ENCODE measurements at regions not wholly inside any gene's neighbourhood (a gene's known extent, or its start where the extent isn't known, plus 50 kb on each side); places are given as distances from the start of the nearest gene placed in this dataset.

DNA sequence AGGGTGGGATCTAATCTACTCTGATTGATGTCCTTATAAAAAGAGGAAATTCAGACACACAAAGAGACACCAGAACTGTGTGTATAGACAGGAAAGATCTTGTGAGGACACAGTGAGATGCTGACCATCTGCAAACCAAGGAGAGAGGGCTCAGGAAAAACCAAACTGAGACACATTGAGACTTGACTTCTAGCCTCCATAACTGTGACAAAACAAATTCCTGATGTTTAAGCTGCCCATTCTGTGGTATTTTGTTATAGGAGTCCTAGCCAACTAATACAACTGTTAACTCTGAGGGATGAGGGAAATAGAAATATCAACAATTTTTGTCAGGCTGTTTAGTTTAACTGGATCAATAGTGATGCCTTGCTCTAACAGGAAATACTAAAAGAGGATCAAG, 93.4 kb upstream of the COL3A1 start:
- Mint-ChIP-seq H3K27ac (no peak overlapping the region), H3K4me3 (no peak overlapping the region), H3K9me3 (no peaks in the 10 kb centered on the region), H3K27me3 (no peaks in the 10 kb centered on the region), H3K36me3 (ENCODE audit: low read depth) (no peaks in the 10 kb centered on the region), H3K4me1 (ENCODE audit: low read depth) (no peaks in the 10 kb centered on the region)
- no peak for DNase-seq

DNA sequence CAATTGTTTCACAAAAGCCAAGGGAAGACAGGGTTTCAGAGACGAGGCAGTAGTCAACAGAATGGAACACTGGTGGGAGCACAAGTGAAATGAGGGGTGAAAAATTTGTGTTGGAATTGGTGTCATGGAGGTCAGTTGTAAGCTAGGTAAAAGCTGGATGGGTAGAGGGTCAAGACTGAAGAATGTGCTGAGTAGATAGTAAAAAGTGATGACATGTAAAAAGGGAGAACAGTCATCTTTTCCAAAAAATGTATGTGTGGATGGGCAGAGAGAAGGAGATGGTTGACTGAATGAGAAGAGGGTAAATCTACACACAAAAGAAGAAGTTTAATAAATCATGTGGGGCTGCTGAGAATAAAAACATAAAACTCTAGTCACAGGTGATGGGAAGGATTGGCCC, 92.7 kb upstream of the COL3A1 start:
- Mint-ChIP-seq H3K27me3 (no peaks in the 10 kb centered on the region), H3K27ac (no peak overlapping the region), H3K9me3 (no peaks in the 10 kb centered on the region), H3K4me1 (ENCODE audit: low read depth) (no peaks in the 10 kb centered on the region), H3K4me3 (no peak overlapping the region), H3K36me3 (ENCODE audit: low read depth) (no peaks in the 10 kb centered on the region)
- DNase-seq: no peak

DNA sequence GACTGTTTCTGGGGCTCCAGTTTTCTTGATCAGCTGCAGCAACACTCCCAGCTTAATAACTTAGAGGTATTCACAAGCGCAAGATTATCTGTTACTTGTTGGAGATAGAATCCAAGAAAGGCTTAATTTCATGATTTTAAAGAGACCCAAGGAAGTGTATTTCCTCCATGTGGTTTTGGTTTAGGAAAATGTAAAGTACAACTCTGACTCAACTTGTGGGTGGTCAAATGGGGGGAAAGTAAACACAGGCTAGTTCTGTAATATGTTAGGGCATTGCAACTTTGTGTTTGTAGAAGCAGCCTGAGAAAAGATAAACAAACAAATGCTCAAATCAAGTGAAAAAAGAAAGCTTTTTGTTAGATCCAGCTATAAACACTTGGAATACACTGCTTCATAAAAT, 90.1 kb upstream of the COL3A1 start:
- H3K36me3 Mint-ChIP-seq (ENCODE audit: low read depth): no peaks in the 10 kb centered on the region
- no peak for DNase-seq
- no peaks in the 10 kb centered on the region for H3K27me3 Mint-ChIP-seq
- no peak overlapping the region for H3K4me3 Mint-ChIP-seq
- H3K9me3 Mint-ChIP-seq: peaks cover 4% of the 10 kb centered on the region
- no peak overlapping the region for H3K27ac Mint-ChIP-seq
- H3K4me1 Mint-ChIP-seq (ENCODE audit: low read depth): no peaks in the 10 kb centered on the region

DNA sequence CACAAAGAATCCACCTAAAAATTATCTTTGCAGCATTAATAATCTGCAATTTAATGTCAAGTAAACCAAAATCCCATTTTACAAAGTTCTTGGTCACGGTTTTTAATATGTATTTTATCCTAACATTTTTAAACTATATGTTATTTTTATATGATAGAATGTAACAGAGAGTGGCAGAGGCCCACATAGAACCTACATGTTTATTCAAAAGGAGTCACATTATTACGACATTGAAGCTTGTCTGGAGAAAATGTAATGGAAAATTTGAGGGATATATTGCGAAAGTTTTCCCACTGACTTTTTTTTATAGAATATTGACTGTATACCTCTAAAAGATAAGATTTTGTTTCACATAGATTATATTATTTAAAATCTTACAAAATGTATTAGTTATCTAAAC, 89.7 kb upstream of the COL3A1 start:
- no peak overlapping the region for H3K27ac Mint-ChIP-seq
- H3K36me3 Mint-ChIP-seq (ENCODE audit: low read depth): no peaks in the 10 kb centered on the region
- no peak for DNase-seq
- H3K9me3 Mint-ChIP-seq: peaks cover 4% of the 10 kb centered on the region
- H3K4me1 Mint-ChIP-seq (ENCODE audit: low read depth): no peaks in the 10 kb centered on the region
- H3K4me3 Mint-ChIP-seq: no peak overlapping the region
- no peaks in the 10 kb centered on the region for H3K27me3 Mint-ChIP-seq

DNA sequence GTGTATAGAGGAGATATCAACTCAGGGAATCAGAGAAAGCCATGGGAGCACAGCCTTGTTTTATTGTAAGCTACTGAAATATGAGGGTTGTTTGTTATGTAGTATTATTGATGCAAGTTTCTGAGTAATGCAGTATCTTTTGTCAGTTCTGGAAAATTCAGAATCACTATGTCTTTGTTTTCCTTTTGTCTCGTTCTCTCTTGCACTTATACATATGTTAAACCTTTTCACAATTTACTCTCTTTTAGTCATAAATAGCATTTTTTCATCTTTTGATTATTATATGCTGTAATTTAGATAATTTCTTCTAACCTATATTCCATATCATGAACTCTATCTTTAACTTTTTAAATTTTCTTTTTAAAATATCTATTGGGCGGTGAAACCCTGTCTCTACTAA, 85.0 kb upstream of the COL3A1 start:
- Mint-ChIP-seq H3K27ac (no peak overlapping the region), H3K36me3 (ENCODE audit: low read depth) (no peaks in the 10 kb centered on the region), H3K4me1 (ENCODE audit: low read depth) (no peaks in the 10 kb centered on the region), H3K27me3 (no peaks in the 10 kb centered on the region), H3K9me3 (peaks cover 4% of the 10 kb centered on the region), H3K4me3 (no peak overlapping the region)
- no peak for DNase-seq

DNA sequence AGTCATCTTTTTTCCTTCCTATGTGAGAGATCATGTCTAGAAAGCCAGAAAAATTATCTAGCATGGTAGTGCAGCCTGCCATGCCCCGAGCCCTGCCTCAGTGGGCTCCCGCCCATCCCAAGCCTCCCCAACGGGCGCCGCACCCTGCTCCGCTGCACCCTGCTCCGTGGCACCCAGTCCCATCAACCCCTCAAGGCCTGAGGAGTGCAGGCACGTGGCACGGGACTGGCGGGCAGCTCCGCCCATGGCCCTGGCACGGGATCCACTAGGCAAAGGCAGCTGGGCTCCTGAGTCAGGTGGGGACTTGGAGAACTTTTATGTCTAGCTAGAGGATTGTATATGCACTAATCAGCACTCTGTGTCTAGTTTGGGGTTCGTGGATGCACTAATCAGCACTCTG, 83.4 kb upstream of the COL3A1 start:
- no peaks in the 10 kb centered on the region for H3K36me3 Mint-ChIP-seq (ENCODE audit: low read depth)
- H3K27ac Mint-ChIP-seq: no peak overlapping the region
- DNase-seq: no peak
- no peak overlapping the region for H3K4me3 Mint-ChIP-seq
- no peaks in the 10 kb centered on the region for H3K27me3 Mint-ChIP-seq
- no peaks in the 10 kb centered on the region for H3K4me1 Mint-ChIP-seq (ENCODE audit: low read depth)
- peaks cover 4% of the 10 kb centered on the region for H3K9me3 Mint-ChIP-seq

DNA sequence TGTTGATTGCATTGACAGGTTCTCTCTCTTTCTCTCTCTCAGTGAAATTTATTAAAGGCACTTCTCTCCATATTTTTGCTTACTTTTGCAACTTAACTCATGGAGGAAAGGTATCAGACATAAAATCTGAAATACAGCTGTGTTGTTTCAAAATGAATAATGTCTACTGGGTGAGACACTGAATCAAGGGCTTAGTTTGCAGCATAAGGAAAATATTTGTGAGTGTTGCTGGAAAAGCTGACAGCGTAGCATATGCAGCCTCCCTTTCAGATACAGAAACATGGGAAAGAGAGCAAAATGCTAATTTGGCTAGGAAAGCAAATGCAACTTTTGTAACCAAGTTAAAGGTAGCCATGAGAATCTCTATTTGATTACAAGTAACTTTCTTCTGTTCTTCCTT, 81.5 kb upstream of the COL3A1 start:
- Mint-ChIP-seq H3K4me1 (ENCODE audit: low read depth) (no peaks in the 10 kb centered on the region), H3K9me3 (peaks cover 4% of the 10 kb centered on the region), H3K4me3 (no peak overlapping the region), H3K27me3 (no peaks in the 10 kb centered on the region), H3K36me3 (ENCODE audit: low read depth) (no peaks in the 10 kb centered on the region), H3K27ac (no peak overlapping the region)
- no peak for DNase-seq

DNA sequence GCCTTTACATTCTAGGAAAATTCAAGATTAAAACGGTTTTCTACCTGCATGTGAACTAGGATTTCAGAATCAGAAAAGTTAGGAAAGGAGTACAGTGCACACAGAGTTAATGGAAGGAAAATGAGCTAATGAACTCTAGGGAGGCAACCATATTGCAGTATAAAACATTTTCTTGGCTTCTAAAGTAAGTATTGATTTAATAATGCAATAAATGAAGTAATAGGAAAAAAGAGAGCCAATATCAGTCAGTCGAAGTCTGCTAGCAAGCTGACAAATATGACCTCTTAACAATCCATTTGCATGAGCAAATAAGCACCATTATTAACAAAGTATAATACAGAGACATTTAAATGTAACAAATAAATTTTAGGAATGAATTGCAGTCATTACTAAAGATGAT, 80.2 kb upstream of the COL3A1 start:
- no peak for DNase-seq
- no peaks in the 10 kb centered on the region for H3K9me3 Mint-ChIP-seq
- H3K4me1 Mint-ChIP-seq (ENCODE audit: low read depth): no peaks in the 10 kb centered on the region
- no peak overlapping the region for H3K4me3 Mint-ChIP-seq
- H3K27ac Mint-ChIP-seq: no peak overlapping the region
- H3K27me3 Mint-ChIP-seq: no peaks in the 10 kb centered on the region
- H3K36me3 Mint-ChIP-seq (ENCODE audit: low read depth): no peaks in the 10 kb centered on the region

DNA sequence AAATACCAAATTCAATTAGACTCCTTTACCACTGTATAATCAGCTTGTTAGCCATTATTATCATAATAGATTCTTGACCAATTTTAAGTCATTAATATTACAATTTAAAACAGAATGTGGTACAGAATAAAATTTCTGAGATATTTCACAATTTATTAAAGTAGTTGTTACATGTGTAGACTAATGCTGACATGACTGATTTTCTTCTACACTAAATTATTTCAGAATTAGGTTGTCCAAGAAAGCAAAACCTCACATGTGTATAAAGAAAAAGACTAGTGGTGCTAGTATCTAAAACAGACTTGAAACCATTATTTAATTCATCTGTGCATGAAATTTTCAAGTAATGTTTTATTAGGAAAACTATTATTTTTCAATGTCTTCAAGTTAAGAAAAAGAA, 79.2 kb upstream of the COL3A1 start:
- H3K4me3 Mint-ChIP-seq: no peak overlapping the region
- DNase-seq: no peak
- no peaks in the 10 kb centered on the region for H3K9me3 Mint-ChIP-seq
- H3K27ac Mint-ChIP-seq: no peak overlapping the region
- no peaks in the 10 kb centered on the region for H3K4me1 Mint-ChIP-seq (ENCODE audit: low read depth)
- no peaks in the 10 kb centered on the region for H3K27me3 Mint-ChIP-seq
- no peaks in the 10 kb centered on the region for H3K36me3 Mint-ChIP-seq (ENCODE audit: low read depth)

DNA sequence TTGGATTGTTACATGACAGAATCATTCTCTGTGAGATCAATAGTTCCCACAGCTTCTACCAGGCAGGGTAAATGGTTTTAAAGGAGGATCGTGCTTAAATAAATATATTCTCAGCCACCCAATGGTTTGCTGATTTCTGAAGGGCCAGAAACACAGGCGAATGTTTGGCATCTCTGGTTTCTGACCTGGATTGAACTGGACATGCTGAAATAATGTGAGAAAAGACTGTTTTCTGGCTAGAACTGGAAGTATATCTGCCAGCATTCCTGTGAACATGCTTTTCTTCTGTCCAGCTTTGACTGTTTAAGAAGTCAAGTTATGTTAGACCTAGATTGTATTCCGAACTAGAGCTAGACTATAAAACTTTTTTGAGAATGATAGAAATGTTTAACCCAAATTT, 77.1 kb upstream of the COL3A1 start:
- DNase-seq: no peak
- Mint-ChIP-seq H3K4me1 (ENCODE audit: low read depth) (no peaks in the 10 kb centered on the region), H3K9me3 (no peaks in the 10 kb centered on the region), H3K27ac (no peak overlapping the region), H3K27me3 (no peaks in the 10 kb centered on the region), H3K4me3 (no peak overlapping the region), H3K36me3 (ENCODE audit: low read depth) (no peaks in the 10 kb centered on the region)

DNA sequence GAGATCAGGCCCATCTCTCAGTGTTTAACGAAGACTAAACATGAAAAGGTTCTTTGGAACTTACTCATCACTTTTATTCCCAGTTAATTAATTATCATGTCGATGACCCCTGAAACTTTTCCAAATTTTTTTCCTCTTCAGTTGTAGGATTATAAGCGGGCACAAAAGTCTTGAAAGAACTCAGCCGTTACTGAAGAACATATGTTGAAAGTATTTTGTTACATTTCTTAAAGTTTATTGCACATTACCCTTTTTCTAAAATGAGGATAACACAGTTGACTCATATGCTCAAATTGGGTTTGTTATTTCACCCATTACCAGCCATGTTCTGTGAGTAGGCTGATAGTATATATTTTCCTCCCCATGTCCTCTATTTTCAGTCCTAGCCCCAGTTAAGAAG, 75.9 kb upstream of the COL3A1 start:
- H3K9me3 Mint-ChIP-seq: no peaks in the 10 kb centered on the region
- DNase-seq: no peak
- no peak overlapping the region for H3K27ac Mint-ChIP-seq
- no peak overlapping the region for H3K4me3 Mint-ChIP-seq
- H3K27me3 Mint-ChIP-seq: no peaks in the 10 kb centered on the region
- no peaks in the 10 kb centered on the region for H3K36me3 Mint-ChIP-seq (ENCODE audit: low read depth)
- H3K4me1 Mint-ChIP-seq (ENCODE audit: low read depth): no peaks in the 10 kb centered on the region

DNA sequence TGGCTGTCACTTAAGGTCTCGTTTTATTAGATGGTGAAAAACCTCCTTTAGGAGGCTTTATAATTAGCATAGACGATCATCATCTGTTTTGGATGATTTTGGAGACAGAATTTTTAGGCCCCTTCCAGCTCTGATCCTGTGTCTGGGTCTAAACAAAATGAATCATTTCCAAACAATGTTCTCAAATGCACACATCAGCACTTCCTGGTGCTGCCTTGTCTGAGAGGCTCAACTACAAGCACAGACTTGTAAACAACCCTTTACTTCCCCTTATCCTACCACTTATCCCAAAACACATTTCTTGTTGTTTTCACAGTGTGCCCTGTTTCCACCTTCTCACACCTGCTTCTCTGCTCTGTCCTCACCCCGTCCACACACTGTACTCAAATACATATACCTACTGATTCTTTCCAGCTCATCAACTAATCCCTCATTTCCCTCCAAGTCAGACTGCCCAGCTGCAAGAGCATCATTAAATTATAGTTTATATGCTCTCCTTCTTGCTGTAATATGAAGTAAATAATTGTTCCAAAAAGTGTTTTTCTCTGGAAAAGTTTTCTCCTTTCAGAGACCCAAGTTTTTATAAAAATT, 71.2 kb upstream of the COL3A1 start:
- no peaks in the 10 kb centered on the region for H3K4me1 Mint-ChIP-seq (ENCODE audit: low read depth)
- DNase-seq: no peak
- H3K9me3 Mint-ChIP-seq: no peaks in the 10 kb centered on the region
- no peak overlapping the region for H3K4me3 Mint-ChIP-seq
- H3K27ac Mint-ChIP-seq: no peak overlapping the region
- no peaks in the 10 kb centered on the region for H3K27me3 Mint-ChIP-seq
- no peaks in the 10 kb centered on the region for H3K36me3 Mint-ChIP-seq (ENCODE audit: low read depth)

DNA sequence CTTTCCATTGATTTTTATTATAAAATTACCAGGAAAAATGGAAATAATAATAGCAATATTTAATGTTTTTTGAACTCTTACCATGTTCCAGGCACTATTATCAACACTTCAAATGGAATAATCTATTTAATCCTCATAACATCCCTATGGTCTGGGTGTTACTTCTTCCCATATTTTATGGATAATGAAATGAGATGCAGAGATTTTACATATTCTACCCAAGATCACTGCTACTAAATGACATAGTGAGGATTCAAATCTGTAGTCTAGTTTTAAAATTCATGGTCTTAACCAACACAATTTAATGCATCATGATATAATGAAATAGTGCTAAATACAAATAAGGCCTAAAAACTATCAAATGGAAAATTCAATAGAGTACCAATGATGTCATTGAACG, 70.4 kb upstream of the COL3A1 start:
- no peak overlapping the region for H3K4me3 Mint-ChIP-seq
- no peaks in the 10 kb centered on the region for H3K36me3 Mint-ChIP-seq (ENCODE audit: low read depth)
- H3K27ac Mint-ChIP-seq: no peak overlapping the region
- no peak for DNase-seq
- H3K27me3 Mint-ChIP-seq: no peaks in the 10 kb centered on the region
- no peaks in the 10 kb centered on the region for H3K4me1 Mint-ChIP-seq (ENCODE audit: low read depth)
- H3K9me3 Mint-ChIP-seq: no peaks in the 10 kb centered on the region

DNA sequence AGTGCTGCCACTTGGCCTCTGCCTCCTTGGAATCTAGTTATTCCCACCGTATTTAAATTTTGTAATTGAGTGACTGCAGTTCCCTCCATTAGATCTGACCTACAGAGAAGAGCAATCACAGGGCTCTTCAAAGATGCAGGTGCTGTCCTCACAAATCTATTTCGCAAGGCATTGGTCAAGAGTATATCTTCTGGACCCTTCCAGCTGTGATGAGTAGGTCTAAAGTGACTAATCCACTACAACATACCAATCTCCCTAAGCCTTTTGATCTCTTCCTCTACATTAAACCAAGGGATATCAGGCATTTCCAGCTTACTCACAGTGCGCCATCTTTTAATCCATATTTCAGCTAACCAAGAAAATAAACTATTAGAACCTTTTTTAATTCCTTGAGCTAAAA, 65.1 kb upstream of the COL3A1 start:
- Mint-ChIP-seq H3K4me1 (ENCODE audit: low read depth) (no peaks in the 10 kb centered on the region), H3K36me3 (ENCODE audit: low read depth) (no peaks in the 10 kb centered on the region), H3K4me3 (no peak overlapping the region), H3K27me3 (no peaks in the 10 kb centered on the region), H3K27ac (no peak overlapping the region), H3K9me3 (no peaks in the 10 kb centered on the region)
- no peak for DNase-seq

DNA sequence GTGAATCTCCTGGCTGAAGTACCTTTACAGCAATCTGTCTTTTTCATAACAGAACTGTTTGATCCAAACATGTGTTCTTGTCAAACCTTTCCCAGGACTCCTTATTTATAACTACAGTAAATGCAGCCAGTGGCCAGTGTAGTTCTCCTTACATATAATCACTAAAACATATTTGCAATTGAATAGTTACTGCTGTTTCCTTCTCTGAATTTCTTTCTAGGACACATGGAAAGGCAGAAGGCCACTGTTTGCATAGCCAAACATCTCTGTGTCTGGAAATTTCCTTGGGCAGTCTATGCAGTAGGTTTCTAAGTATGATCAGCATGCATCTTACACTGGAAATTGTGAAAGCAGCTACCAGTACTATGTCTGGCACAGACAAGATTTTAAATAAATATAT, 57.4 kb upstream of the COL3A1 start:
- DNase-seq: no peak
- H3K27me3 Mint-ChIP-seq: no peaks in the 10 kb centered on the region
- H3K27ac Mint-ChIP-seq: no peak overlapping the region
- no peaks in the 10 kb centered on the region for H3K36me3 Mint-ChIP-seq (ENCODE audit: low read depth)
- H3K9me3 Mint-ChIP-seq: no peaks in the 10 kb centered on the region
- no peak overlapping the region for H3K4me3 Mint-ChIP-seq
- no peaks in the 10 kb centered on the region for H3K4me1 Mint-ChIP-seq (ENCODE audit: low read depth)

DNA sequence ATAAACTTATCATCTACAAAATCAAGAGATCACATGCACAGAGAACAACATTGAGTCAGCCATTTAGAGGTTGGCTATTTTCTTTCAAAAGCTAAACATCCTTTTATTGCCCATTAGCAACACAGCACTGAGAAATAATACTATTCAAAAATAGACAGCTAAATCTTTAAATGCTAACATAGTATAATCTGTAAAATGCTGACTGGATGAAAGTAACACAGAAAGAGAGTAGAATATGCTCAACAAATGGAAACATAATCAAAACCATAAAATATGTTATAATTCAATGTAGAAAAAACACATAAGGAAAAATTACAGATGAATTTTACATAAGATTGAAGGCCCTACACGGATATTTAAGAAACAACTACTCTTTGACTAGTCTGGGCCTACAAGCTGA, 56.5 kb upstream of the COL3A1 start:
- no peaks in the 10 kb centered on the region for H3K9me3 Mint-ChIP-seq
- H3K36me3 Mint-ChIP-seq (ENCODE audit: low read depth): no peaks in the 10 kb centered on the region
- H3K27me3 Mint-ChIP-seq: no peaks in the 10 kb centered on the region
- no peak overlapping the region for H3K27ac Mint-ChIP-seq
- DNase-seq: no peak
- H3K4me3 Mint-ChIP-seq: no peak overlapping the region
- no peaks in the 10 kb centered on the region for H3K4me1 Mint-ChIP-seq (ENCODE audit: low read depth)
